Neural cell (in vitro differentiated cells): ENCODE measurements at regions not wholly inside any gene's neighbourhood (a gene's known extent, or its start where the extent isn't known, plus 50 kb on each side); places are given as distances from the start of the nearest gene placed in this dataset.
"Not testable (repeated sequence)": the region's sequence is repeated elsewhere in the genome, so short reads cannot be mapped to it uniquely, and the experiment has no call there.

Experiments used
- H2AFZ ChIP-seq: fragments of 200-600, 300-800 bp; sonication (generic), shearing (Covaris generic); 2 replicates; pipeline ENCODE4 v1.6.0; 2014; ENCODE audit warnings: low read depth, mild to moderate bottlenecking, antibody characterized with exemption, low read length, moderate library complexity
- H3F3A ChIP-seq: fragments of 200-600 bp; shearing (Covaris generic); 2 replicates; pipeline ENCODE4 v1.6.1; 2016; ENCODE audit warnings: mild to moderate bottlenecking, moderate library complexity, mixed read lengths, antibody characterized with exemption, low read length; ENCODE audit not compliant: insufficient read depth, poor library complexity, severe bottlenecking
- H3K27ac ChIP-seq: fragments of 200-600, 300-800 bp; sonication (generic), shearing (Covaris generic); 2 replicates; pipeline ENCODE4 v1.5.1; 2014; ENCODE audit warnings: mild to moderate bottlenecking, low read length, moderate library complexity
- H3K27me3 ChIP-seq: fragments of 300-800, 200-600 bp; sonication (generic), shearing (Covaris generic); 2 replicates; pipeline ENCODE4 v1.6.0; 2014; ENCODE audit warnings: mild to moderate bottlenecking, low read depth, low read length, moderate library complexity; ENCODE audit not compliant: insufficient read depth
- H3K36me3 ChIP-seq: fragments of 300-800, 200-600 bp; sonication (generic), shearing (Covaris generic); 2 replicates; pipeline ENCODE4 v1.5.1; 2014; ENCODE audit warnings: mild to moderate bottlenecking, antibody characterized with exemption, low read length, moderate library complexity; ENCODE audit not compliant: insufficient read depth
- H3K4me2 ChIP-seq: fragments of 300-800, 200-600 bp; sonication (generic), shearing (Covaris generic); 2 replicates; pipeline ENCODE4 v1.6.0; 2014; ENCODE audit warnings: mild to moderate bottlenecking, low read length
- H3K4me3 ChIP-seq: fragments of 300-800, 200-600 bp; sonication (generic), shearing (Covaris generic); 2 replicates; pipeline ENCODE4 v1.5.1; 2014; ENCODE audit warnings: mild to moderate bottlenecking, low read length, moderate library complexity
- H3K79me2 ChIP-seq: fragments of 200-600 bp; shearing (Covaris generic); replicated peaks from 2 replicates; pipeline ENCODE4 v1.6.0; 2014; ENCODE audit warnings: mild to moderate bottlenecking, low read length, moderate library complexity; ENCODE audit not compliant: insufficient read depth
- H3K9ac ChIP-seq: fragments of 300-800, 200-600 bp; sonication (generic), shearing (Covaris generic); 2 replicates; pipeline ENCODE4 v1.6.1; 2016; ENCODE audit warnings: mild to moderate bottlenecking, low read length, mixed read lengths
- H3K9me2 ChIP-seq: fragments of 200-600 bp; shearing (Covaris generic); 2 replicates; pipeline ENCODE4 v1.6.1; 2016; ENCODE audit warnings: mild to moderate bottlenecking, low read length, mixed read lengths; ENCODE audit not compliant: insufficient read depth
- H3K9me3 ChIP-seq: fragments of 200-600, 300-800 bp; sonication (generic), shearing (Covaris generic); 2 replicates; pipeline ENCODE4 v1.6.1; 2016; ENCODE audit warnings: mild to moderate bottlenecking, mixed run types, low read length, moderate library complexity, mixed read lengths
- H4K20me1 ChIP-seq: fragments of 200-600 bp; shearing (Covaris generic); 2 replicates; pipeline ENCODE4 v1.6.1; 2016; ENCODE audit warnings: mild to moderate bottlenecking, mixed run types; ENCODE audit not compliant: insufficient read depth
- CTCF ChIP-seq: fragments of 450-650 bp; IDR thresholded peaks from 2 replicates; pipeline ENCODE4 v1.5.1; 2014; ENCODE audit warnings: antibody characterized with exemption, mild to moderate bottlenecking, moderate library complexity; ENCODE audit not compliant: poor library complexity, severe bottlenecking
- EP300 ChIP-seq: fragments of 450-650 bp; conservative IDR thresholded peaks from 2 replicates; pipeline ENCODE4 v1.6.1; 2014; ENCODE audit warnings: antibody characterized with exemption, mild to moderate bottlenecking, moderate library complexity; ENCODE audit not compliant: poor library complexity, severe bottlenecking
- EZH2 ChIP-seq: fragments of 200-600, 300-800 bp; shearing (Covaris generic), sonication (generic); IDR thresholded peaks from 2 replicates; pipeline ENCODE4 v1.6.1; 2014; ENCODE audit warnings: antibody characterized with exemption, low read length, borderline replicate concordance, mild to moderate bottlenecking; ENCODE audit not compliant: insufficient read depth, poor library complexity, severe bottlenecking
- MXI1 ChIP-seq: fragments of 450-650 bp; conservative IDR thresholded peaks from 2 replicates; pipeline ENCODE4 v1.6.1; 2014; ENCODE audit warnings: antibody characterized with exemption, mild to moderate bottlenecking; ENCODE audit not compliant: poor library complexity, severe bottlenecking
- POLR2AphosphoS5 ChIP-seq: IDR thresholded peaks from 2 replicates; pipeline ENCODE4 v1.6.1; 2012
- RAD21 ChIP-seq: fragments of 450-650 bp; conservative IDR thresholded peaks from 2 replicates; pipeline ENCODE4 v1.6.1; 2014; ENCODE audit warnings: antibody characterized with exemption, mild to moderate bottlenecking, moderate library complexity
- REST ChIP-seq: IDR thresholded peaks from 2 replicates; pipeline ENCODE4 v1.6.1; 2012; ENCODE audit warnings: borderline replicate concordance
- SMC3 ChIP-seq: fragments of 450-650 bp; conservative IDR thresholded peaks from 2 replicates; pipeline ENCODE4 v1.6.1; 2014; ENCODE audit warnings: antibody characterized with exemption, mild to moderate bottlenecking, moderate library complexity; ENCODE audit not compliant: poor library complexity
- TAF1 ChIP-seq: IDR thresholded peaks from 2 replicates; pipeline ENCODE4 v1.6.1; 2012; ENCODE audit warnings: low read depth

DNA sequence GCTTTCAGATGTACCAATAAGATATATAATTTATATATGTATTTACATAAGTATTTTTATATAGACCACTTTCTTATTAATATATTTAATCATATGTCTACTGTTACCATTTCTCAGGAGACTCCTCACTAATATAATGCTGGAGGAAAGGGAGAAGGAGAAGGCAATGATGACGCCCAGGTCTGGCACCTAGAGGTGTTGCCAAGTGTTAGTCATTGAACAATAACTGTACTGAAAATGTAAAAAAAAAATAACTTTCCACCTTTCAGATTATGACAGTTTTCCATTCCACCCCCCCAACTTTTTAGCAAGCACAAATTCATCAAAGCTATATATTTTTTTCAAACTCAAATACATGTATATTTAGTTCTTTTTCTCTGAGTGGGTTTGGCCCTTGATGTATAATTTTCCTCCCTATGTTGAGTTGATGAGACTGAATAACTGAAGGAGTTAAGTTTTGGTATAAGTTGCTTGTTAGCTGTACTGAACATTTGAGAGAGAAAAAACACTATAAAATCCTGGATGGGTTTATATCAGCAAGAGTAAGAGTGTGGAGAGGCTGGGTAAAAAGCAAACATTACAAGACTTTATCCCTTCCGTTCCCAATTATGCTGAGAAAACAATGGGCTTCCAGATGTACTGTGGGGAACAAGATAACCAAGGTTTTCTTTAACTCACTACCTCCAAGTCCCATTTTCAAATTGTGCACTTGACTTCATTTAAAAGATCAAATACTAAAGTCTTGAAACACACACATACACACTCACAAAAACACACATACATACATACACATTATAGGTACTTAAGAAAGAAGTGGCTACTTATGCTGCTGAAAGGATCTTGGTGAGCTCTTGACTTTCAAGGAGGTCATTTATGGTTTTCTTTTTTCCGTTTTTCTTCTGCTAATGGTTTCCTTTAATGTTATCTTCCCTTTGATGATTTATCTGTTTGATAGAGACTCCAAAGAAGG is 142.8 kb upstream of the IFNE start:
- Histone ChIP-seq H3K27me3 (no peaks in the 10 kb centered on the region), H3K9me3 (no peaks in the 10 kb centered on the region), H4K20me1 (no peaks in the 10 kb centered on the region), H3K4me2 (no peak overlapping the region), H3K79me2 (no peaks in the 10 kb centered on the region), H3K36me3 (no peaks in the 10 kb centered on the region), H2AFZ (no peak overlapping the region), H3F3A (no peaks in the 10 kb centered on the region), H3K9ac (no peak overlapping the region), H3K4me3 (no peak overlapping the region), H3K27ac (no peak overlapping the region), H3K9me2 (no peaks in the 10 kb centered on the region)
- TF ChIP-seq SMC3 = no peak
- no peak for TF ChIP-seq MXI1
- TF ChIP-seq RAD21 = no peak
- TF ChIP-seq CTCF = no peak
- no peak for TF ChIP-seq TAF1
- TF ChIP-seq EZH2 = no peak
- TF ChIP-seq EP300 = no peak
- no peak for TF ChIP-seq POLR2AphosphoS5
- no peak for TF ChIP-seq REST

- no peaks in the 10 kb centered on the region for H4K20me1 ChIP-seq
- H3F3A ChIP-seq = no peaks in the 10 kb centered on the region
- no peaks in the 10 kb centered on the region for H3K9me3 ChIP-seq
- no peak overlapping the region for H3K4me2 ChIP-seq
- no peaks in the 10 kb centered on the region for H3K27me3 ChIP-seq
- no peak for TF ChIP-seq TAF1
- no peak for TF ChIP-seq REST
- TF ChIP-seq RAD21 = no peak
- H3K9me2 ChIP-seq = no peaks in the 10 kb centered on the region
- no peak overlapping the region for H3K4me3 ChIP-seq
- H3K27ac ChIP-seq = no peak overlapping the region
- H3K79me2 ChIP-seq = no peaks in the 10 kb centered on the region
- H2AFZ ChIP-seq = no peak overlapping the region
- no peak overlapping the region for H3K9ac ChIP-seq
- no peaks in the 10 kb centered on the region for H3K36me3 ChIP-seq
These were observed 144.4 kb upstream of the IFNE start for GRCh38 chr9:21626493-21626892.

- not testable (repeated sequence) for H3F3A ChIP-seq, H3K4me3 ChIP-seq, H3K4me2 ChIP-seq, H4K20me1 ChIP-seq, H3K27me3 ChIP-seq, H3K9ac ChIP-seq, H3K9me2 ChIP-seq, H2AFZ ChIP-seq, H3K36me3 ChIP-seq, H3K79me2 ChIP-seq, H3K27ac ChIP-seq, H3K9me3 ChIP-seq
These were observed 146.8 kb upstream of the IFNE start for GRCh38 chr9:21628954-21629353.
